ENCODE measurements at regions not wholly inside any gene's neighbourhood (a gene's known extent, or its start where the extent isn't known, plus 50 kb on each side); places are given as distances from the start of the nearest gene placed in this dataset.

DNA sequence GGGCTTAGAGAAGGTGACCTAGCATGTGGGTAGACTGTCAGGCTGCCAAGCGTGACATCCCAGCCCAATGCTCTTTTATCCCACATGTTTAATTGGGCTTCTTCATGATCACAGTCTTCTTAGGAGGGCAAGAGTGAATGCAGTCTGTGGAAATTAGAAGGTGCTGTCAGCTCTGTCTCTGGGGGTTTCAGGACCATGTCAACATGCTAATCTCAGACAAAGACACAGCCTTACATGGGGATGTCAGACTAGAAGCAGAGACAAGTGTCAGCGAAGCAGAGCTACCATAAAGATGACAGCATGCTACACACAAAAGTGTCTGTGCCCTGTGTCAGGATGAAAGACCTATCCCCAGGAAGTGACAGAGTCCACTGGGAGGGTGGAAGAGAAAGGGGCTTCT, 120.1 kb upstream of the SLC25A36 start:
- TF ChIP-seq POLR2AphosphoS5 (IDR thresholded peaks at IDR 0.05; ENCODE audit: low read depth, low read length) (no peak), TAF1 (IDR thresholded peaks at IDR 0.05; ENCODE audit: borderline replicate concordance, low read depth, low read length) (no peak), POLR2A (IDR thresholded peaks at IDR 0.05; ENCODE audit: low read depth, low read length) (no peak)
